ENCODE measurements at regions not wholly inside any gene's neighbourhood (a gene's known extent, or its start where the extent isn't known, plus 50 kb on each side); places are given as distances from the start of the nearest gene placed in this dataset.
"Not testable (repeated sequence)": the region's sequence is repeated elsewhere in the genome, so short reads cannot be mapped to it uniquely, and the experiment has no call there.

GRCh38 chr4:28267166-28267565, 1406.5 kb downstream of the STIM2 start:
- no peak overlapping the region for H3K4me3 ChIP-seq (ENCODE audit: low read depth, low read length)
- TF ChIP-seq CTCF (IDR thresholded peaks at IDR 0.05; ENCODE audit: borderline replicate concordance, insufficient read depth, low read depth, low read length) = no peak

DNA sequence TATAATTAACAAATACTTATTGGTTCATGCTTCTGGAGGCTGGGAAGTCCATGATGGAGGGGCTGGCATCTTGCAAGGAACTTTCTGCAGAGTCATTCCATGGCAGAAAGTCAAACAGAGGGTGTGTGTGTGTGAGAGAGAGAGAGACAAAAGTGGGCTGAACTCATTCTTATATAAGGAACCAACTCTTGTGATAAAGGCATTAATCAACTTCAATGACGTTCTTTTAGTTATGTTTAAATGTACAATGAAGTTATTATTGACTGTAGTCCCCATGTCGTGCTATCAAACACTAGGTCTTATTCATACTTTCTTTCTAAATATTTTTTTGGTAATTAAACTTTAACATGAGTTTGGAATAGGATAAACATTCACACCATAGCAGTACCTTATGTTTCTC, 1408.8 kb downstream of the STIM2 start:
- H3K4me3 ChIP-seq (ENCODE audit: low read depth, low read length) = no peak overlapping the region
- no peak for TF ChIP-seq CTCF (IDR thresholded peaks at IDR 0.05; ENCODE audit: borderline replicate concordance, insufficient read depth, low read depth, low read length)

DNA sequence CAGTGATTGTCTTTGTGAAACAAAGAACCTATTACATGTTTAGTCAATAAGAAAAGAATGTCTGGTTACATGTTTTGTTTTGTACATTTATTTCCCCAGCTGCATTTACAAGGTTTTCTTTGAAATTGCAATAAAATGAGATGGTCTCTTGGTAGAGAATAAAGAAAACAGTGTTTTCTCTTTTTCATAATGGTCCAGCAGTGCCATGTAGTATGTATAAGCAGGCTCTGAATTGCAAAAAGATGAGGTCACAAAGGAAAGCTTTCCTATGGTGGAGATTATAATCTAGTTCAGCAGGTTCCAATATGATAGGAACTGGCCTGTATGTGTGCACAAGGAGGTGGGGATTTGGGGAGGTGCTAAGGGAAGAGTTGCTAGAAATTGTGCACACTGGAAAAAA, 1417.3 kb downstream of the STIM2 start:
- no peak overlapping the region for H3K4me3 ChIP-seq (ENCODE audit: low read depth, low read length)
- TF ChIP-seq CTCF (IDR thresholded peaks at IDR 0.05; ENCODE audit: borderline replicate concordance, insufficient read depth, low read depth, low read length) = no peak

DNA sequence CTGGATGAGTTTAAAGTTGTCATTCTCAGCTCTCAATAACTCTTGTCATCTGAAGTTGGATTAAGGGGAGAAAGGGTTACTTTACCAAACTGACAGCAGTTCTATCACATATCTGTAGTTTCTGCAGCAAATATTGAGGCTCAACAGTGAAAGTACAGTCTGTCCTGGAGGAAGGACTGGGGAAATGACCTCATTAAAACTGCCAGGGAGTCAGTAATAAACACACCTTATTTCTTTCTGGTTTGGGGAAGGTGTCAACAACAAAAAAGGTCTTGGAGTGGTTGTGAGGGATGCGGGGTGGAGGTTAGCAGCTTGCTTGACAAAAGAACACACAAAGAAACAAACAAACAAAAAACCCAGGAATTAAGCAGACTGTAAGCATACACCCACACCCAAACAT, 1418.0 kb downstream of the STIM2 start:
- TF ChIP-seq CTCF (IDR thresholded peaks at IDR 0.05; ENCODE audit: borderline replicate concordance, insufficient read depth, low read depth, low read length) = no peak
- no peak overlapping the region for H3K4me3 ChIP-seq (ENCODE audit: low read depth, low read length)

DNA sequence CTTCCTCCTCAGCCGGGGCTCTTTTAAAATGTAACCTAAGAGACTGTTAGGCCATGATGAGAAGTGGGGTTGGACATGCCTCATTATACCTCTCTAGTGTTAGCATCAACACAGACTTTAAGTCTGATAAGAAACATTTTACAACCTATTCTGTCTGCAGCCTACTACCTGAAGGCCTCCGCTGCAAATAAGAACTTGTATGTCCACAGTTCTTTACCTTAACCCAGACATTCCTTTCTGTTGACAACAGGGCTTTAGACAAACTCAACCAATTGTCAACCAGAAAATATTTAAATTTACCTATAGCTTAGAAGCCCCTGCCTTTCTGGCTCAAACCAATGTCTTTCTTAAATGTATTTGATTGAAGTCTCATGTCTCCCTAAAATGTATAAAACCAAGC, 1418.6 kb downstream of the STIM2 start:
- TF ChIP-seq CTCF (IDR thresholded peaks at IDR 0.05; ENCODE audit: borderline replicate concordance, insufficient read depth, low read depth, low read length) = no peak
- H3K4me3 ChIP-seq (ENCODE audit: low read depth, low read length) = no peak overlapping the region

DNA sequence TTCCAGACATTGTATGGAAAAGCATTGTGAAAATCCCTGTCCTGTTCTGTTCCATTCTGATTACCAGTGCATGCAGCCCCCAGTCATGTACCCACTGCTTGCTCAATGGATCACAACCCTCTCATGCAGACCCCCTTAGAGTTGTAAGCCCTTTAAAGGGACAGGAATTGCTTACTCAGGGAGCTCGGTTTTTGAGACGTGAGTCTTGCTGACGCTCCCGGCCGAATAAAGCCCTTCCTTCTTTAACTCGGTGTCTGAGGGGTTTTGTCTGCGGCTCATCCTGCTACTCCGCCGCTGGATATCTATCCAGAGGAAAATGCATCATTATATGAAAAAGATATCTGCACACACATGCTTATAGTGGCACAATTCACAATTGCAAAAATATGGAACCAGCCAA, 1425.6 kb downstream of the STIM2 start:
- not testable (repeated sequence) for H3K4me3 ChIP-seq (ENCODE audit: low read depth, low read length)

DNA sequence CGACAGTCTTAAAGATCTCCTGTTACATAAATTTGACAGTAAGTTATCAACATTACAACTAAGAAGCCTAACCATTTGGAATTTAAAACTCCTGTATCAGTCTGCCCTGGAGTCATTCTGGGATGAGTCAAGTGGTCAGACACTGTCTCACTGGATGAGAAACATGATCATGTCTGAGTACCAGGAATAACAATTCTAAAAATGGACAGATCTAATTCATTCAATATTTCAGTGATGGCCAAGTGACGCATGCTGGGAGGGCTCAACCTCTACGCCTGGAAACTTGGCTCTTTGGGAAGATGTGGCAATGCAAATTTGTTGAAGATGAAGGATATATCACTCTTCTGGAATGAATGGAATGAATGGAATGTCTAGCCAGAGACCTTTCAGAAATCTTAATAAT, 1427.2 kb downstream of the STIM2 start:
- no peak for TF ChIP-seq CTCF (IDR thresholded peaks at IDR 0.05; ENCODE audit: borderline replicate concordance, insufficient read depth, low read depth, low read length)
- no peak overlapping the region for H3K4me3 ChIP-seq (ENCODE audit: low read depth, low read length)

DNA sequence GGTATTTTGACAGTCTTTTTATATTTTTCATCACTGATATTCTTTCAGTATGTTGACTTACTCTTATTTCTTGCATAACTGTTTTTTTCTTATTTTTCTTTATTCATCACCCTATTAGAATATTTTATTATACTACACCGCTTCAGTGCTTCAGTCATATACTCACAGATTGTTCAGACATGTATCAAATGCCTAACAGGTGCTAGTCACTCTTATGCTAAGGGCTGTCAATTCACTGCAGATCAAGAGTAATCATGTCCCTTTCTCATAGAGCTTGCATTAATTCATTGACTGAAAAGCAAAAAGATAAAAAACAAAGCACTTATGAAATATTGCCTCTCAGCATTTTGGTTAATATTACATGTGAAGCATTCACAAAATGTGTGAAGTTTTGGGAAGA, 1435.6 kb downstream of the STIM2 start:
- no peak for TF ChIP-seq CTCF (IDR thresholded peaks at IDR 0.05; ENCODE audit: borderline replicate concordance, insufficient read depth, low read depth, low read length)

More for the DNA sequence above, 1435.6 kb downstream of the STIM2 start:
- no peak overlapping the region for H3K4me3 ChIP-seq (ENCODE audit: low read depth, low read length)
